ENCODE measurements at regions not wholly inside any gene's neighbourhood (a gene's known extent, or its start where the extent isn't known, plus 50 kb on each side); places are given as distances from the start of the nearest gene placed in this dataset.

- TF ChIP-seq ZC3H11A (IDR thresholded peaks at IDR 0.05) (no peak), SMC3 (IDR thresholded peaks at IDR 0.05) (no peak), POLR2AphosphoS2 (conservative IDR thresholded peaks at IDR 0.05; ENCODE audit: low read length) (no peak), CEBPB (IDR thresholded peaks at IDR 0.05) (no peak), GATA3 (IDR thresholded peaks at IDR 0.05; ENCODE audit: borderline replicate concordance) (no peak), HEYL (CRISPR knock-in tag; IDR thresholded peaks at IDR 0.05) (no peak), SREBF2 (IDR thresholded peaks at IDR 0.05) (no peak), HDAC2 (IDR thresholded peaks at IDR 0.05) (no peak), EHMT2 (IDR thresholded peaks at IDR 0.05; ENCODE audit: low read depth) (no peak), KDM5A (IDR thresholded peaks at IDR 0.05) (no peak), JUN (IDR thresholded peaks at IDR 0.05) (no peak)
- Histone ChIP-seq H3K9me3 (no peaks in the 10 kb centered on the region), H3K4me1 (no peaks in the 10 kb centered on the region), H3K27ac (no peak overlapping the region), H3K4me2 (no peak overlapping the region), H3K4me3 (no peak overlapping the region)
- no peak for ATAC-seq
- no peak for DNase-seq (ENCODE audit: low read depth in 1 of 2, low spot score in 1 of 2)
- CTCF ChIA-PET = no interaction called here
- POLR2A ChIA-PET = no interaction called here
- WGBS (ENCODE audit: missing lambda C conversion rate) = 49% methylated on average over 2 of the region's 2 CpGs
- FAIRE-seq = no peak
Observed at GRCh38 chr15:36004891-36005490, 459.0 kb upstream of the DPH6 start.

DNA sequence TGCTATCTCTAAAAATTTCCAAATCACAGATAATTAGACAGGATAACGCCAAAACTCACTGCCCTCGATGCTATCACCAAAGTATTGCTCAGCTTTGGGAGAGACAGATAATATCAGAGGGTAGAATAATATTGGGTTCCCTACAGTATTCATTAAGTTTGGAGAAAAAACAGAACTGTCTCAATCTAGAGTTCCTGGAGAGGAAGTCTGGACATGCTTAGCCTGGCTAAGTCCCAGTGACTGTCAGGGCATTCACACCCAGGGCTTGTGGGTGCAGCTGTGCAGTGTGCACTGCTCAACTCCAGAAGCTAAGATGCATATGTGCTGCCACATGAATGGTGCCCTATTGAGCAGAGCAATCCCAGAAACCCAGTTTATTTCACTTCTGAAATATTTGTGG, 459.6 kb upstream of the DPH6 start:
- no peak for ATAC-seq
- ChIA-PET POLR2A (no interaction called here), CTCF (no interaction called here)
- TF ChIP-seq KDM1A (IDR thresholded peaks at IDR 0.05; ENCODE audit: low read depth) (no peak), POLR2AphosphoS2 (conservative IDR thresholded peaks at IDR 0.05; ENCODE audit: low read length) (no peak)
- Histone ChIP-seq H3K27ac (no peak overlapping the region), H3K4me2 (no peak overlapping the region), H3K4me3 (no peak overlapping the region), H3K9me3 (no peaks in the 10 kb centered on the region), H3K4me1 (no peaks in the 10 kb centered on the region)
- WGBS (ENCODE audit: missing lambda C conversion rate) = 43% methylated on average over 2 of the region's 2 CpGs
- FAIRE-seq = no peak
- DNase-seq (ENCODE audit: low read depth in 1 of 2, low spot score in 1 of 2) = no peak

DNA sequence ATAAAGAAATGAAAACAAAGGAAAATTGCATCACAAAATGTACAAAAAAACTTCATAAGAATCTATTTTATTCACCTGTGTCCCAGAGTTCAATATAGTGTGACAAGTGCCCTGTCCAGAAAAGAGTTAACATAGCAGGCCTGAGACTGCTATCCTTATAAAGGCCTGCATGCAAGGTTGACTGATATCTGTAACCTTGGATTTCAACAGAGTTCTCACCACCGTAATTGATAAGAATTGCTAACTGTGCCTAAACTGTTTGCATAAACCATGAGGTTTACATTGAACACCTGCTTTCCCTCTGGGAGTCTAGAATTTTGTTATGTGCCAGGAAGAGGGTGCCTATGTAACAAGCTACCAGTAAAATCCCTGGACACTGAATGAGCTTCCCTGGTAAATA, 461.7 kb upstream of the DPH6 start:
- CTCF ChIA-PET = interaction anchor here (0.6 kb wide), 1 partner anchor 1067 kb away, joined by 3 read pairs; no protein-coding TSS in a partner anchor
- ATAC-seq (no peak), FAIRE-seq (no peak), DNase-seq (ENCODE audit: low read depth in 1 of 2, low spot score in 1 of 2) (no peak)
- H3K27ac ChIP-seq = no peak overlapping the region
- TF ChIP-seq CBX2 (IDR thresholded peaks at IDR 0.05; ENCODE audit: borderline replicate concordance, low read depth) = no peak
- TF ChIP-seq KDM5A (IDR thresholded peaks at IDR 0.05) = no peak
- TF ChIP-seq EHF (CRISPR knock-in tag; IDR thresholded peaks at IDR 0.05) = no peak
- no peak for TF ChIP-seq SMC3 (IDR thresholded peaks at IDR 0.05)
- TF ChIP-seq HDAC2 (IDR thresholded peaks at IDR 0.05) = no peak
- TF ChIP-seq POLR2A (IDR thresholded peaks at IDR 0.05; ENCODE audit: low read length) = no peak
- no peak for TF ChIP-seq CBX8 (IDR thresholded peaks at IDR 0.05)
- TF ChIP-seq, protein P1, sequence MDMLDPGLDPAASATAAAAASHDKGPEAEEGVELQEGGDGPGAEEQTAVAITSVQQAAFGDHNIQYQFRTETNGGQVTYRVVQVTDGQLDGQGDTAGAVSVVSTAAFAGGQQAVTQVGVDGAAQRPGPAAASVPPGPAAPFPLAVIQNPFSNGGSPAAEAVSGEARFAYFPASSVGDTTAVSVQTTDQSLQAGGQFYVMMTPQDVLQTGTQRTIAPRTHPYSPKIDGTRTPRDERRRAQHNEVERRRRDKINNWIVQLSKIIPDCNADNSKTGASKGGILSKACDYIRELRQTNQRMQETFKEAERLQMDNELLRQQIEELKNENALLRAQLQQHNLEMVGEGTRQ (IDR thresholded peaks at IDR 0.05) = no peak
- POLR2A ChIA-PET = no interaction called here
- H3K4me3 ChIP-seq = no peak overlapping the region
- H3K4me2 ChIP-seq = no peak overlapping the region
- no peaks in the 10 kb centered on the region for H3K9me3 ChIP-seq
- 69% methylated on average over 1 of the region's 1 CpG for WGBS (ENCODE audit: missing lambda C conversion rate)
- H3K4me1 ChIP-seq = no peaks in the 10 kb centered on the region

- no peak for ATAC-seq
- Histone ChIP-seq H3K4me2 (no peak overlapping the region), H3K4me3 (no peak overlapping the region), H3K4me1 (no peaks in the 10 kb centered on the region), H3K27ac (no peak overlapping the region), H3K9me3 (no peaks in the 10 kb centered on the region)
- TF ChIP-seq EHF (CRISPR knock-in tag; IDR thresholded peaks at IDR 0.05) = no peak
- TF ChIP-seq NPAS2 (CRISPR knock-in tag; IDR thresholded peaks at IDR 0.05; ENCODE audit: borderline replicate concordance) = no peak
- TF ChIP-seq, protein P2, sequence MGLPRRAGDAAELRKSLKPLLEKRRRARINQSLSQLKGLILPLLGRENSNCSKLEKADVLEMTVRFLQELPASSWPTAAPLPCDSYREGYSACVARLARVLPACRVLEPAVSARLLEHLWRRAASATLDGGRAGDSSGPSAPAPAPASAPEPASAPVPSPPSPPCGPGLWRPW (IDR thresholded peaks at IDR 0.05) = no peak
- no peak for TF ChIP-seq BCL3 (IDR thresholded peaks at IDR 0.05)
- no peak for TF ChIP-seq CBX8 (IDR thresholded peaks at IDR 0.05)
- no peak for TF ChIP-seq REST (IDR thresholded peaks at IDR 0.05)
- no peak for TF ChIP-seq RFX5 (IDR thresholded peaks at IDR 0.05)
- no peak for TF ChIP-seq SREBF2 (IDR thresholded peaks at IDR 0.05)
- POLR2A ChIA-PET = interaction anchor here (0.7 kb wide), 2 partner anchors 51 to 1021 kb away, joined by 3 to 5 read pairs; partner anchors contain the start of gene ZNF770
- DNase-seq (ENCODE audit: low read depth in 1 of 2, low spot score in 1 of 2) = no peak
- CTCF ChIA-PET = interaction anchor here (0.6 to 0.8 kb wide), 3 partner anchors 20 to 1310 kb away, joined by 3 to 4 read pairs (median 4); no protein-coding TSS in a partner anchor
- FAIRE-seq = no peak
Observed at GRCh38 chr15:36008719-36009118, 462.8 kb upstream of the DPH6 start.
